IMR-90 (cell line): ENCODE measurements at regions not wholly inside any gene's neighbourhood (a gene's known extent, or its start where the extent isn't known, plus 50 kb on each side); places are given as distances from the start of the nearest gene placed in this dataset.
"Not testable (repeated sequence)": the region's sequence is repeated elsewhere in the genome, so short reads cannot be mapped to it uniquely, and the experiment has no call there.

Experiments
- ATAC-seq: fragments of 200-7000 bp; cut with Tn5 transposase; 2 replicates; pipeline ENCODE4 v1.9.1; 2020; ENCODE audit warnings: low read depth, mild to moderate bottlenecking, moderate library complexity
- BruUV-seq: library from RNA; stranded (reverse); fragments of 400-500 nt; replicated peaks from 2 replicates; lab custom pipeline; 2021; lab: Mats Ljungman, UMichigan
- CTCF ChIA-PET: fragments of 300-600 bp; formaldehyde crosslinking; extraction: SDS; loops from one replicate; lab custom pipeline; 2021; ENCODE audit warnings: antibody characterized with exemption; lab: Yijun Ruan, JAX
- POLR2A ChIA-PET: fragments of 300-600 bp; sonication (Branson Sonifier 250); formaldehyde crosslinking; loops from one replicate; lab custom pipeline; 2022; ENCODE audit warnings: antibody characterized with exemption; ENCODE audit not compliant: unreplicated experiment; lab: Charles Lee
- DNase-seq: peaks from one replicate; pipeline ENCODE4 v3.0.0; 2013
- H2AFZ ChIP-seq: replicated peaks from 2 replicates; pipeline ENCODE3; 2013; ENCODE audit warnings: low read length, mild to moderate bottlenecking; ENCODE audit not compliant: poor library complexity
- H2AK5ac ChIP-seq: 2 replicates; pipeline ENCODE4 v1.6.1; 2013; ENCODE audit warnings: low read depth, low read length, inconsistent platforms
- H2AK9ac ChIP-seq: replicated peaks from 2 replicates; pipeline ENCODE3; 2013; ENCODE audit warnings: mild to moderate bottlenecking, low read depth, low read length, moderate library complexity; ENCODE audit not compliant: poor library complexity
- H2BK120ac ChIP-seq: 2 replicates; pipeline ENCODE4 v1.6.1; 2013; ENCODE audit warnings: low read depth, low read length, inconsistent platforms
- H2BK15ac ChIP-seq: 3 replicates; pipeline ENCODE4 v1.6.1; 2013; ENCODE audit warnings: low read depth, low read length, inconsistent platforms
- H2BK20ac ChIP-seq: 2 replicates; pipeline ENCODE4 v1.6.1; 2013; ENCODE audit warnings: low read depth, mild to moderate bottlenecking, inconsistent platforms, low read length, moderate library complexity
- H2BK5ac ChIP-seq: 2 replicates; pipeline ENCODE4 v1.6.1; 2013; ENCODE audit warnings: mild to moderate bottlenecking, low read depth, low read length, inconsistent platforms; ENCODE audit not compliant: poor library complexity, severe bottlenecking
- H3K14ac ChIP-seq: replicated peaks from 2 replicates; pipeline ENCODE4 v1.6.1; 2013; ENCODE audit warnings: low read depth, low read length, inconsistent platforms
- H3K18ac ChIP-seq: 2 replicates; pipeline ENCODE4 v1.6.1; 2013; ENCODE audit warnings: low read depth, low read length, control low read depth
- H3K23ac ChIP-seq: 2 replicates; pipeline ENCODE4 v1.6.1; 2013; ENCODE audit warnings: low read depth, low read length, inconsistent platforms
- H3K27ac ChIP-seq: 2 replicates; pipeline ENCODE4 v1.5.1; 2013; ENCODE audit warnings: mild to moderate bottlenecking, control low read depth, low read length; ENCODE audit not compliant: insufficient read depth
- H3K27me3 ChIP-seq: 2 replicates; pipeline ENCODE4 v1.6.1; 2013; ENCODE audit warnings: low read length; ENCODE audit not compliant: control insufficient read depth, insufficient read depth
- H3K36me3 ChIP-seq: 2 replicates; pipeline ENCODE4 v1.6.1; 2013; ENCODE audit warnings: low read length, mixed read lengths; ENCODE audit not compliant: control insufficient read depth, insufficient read depth
- H3K4ac ChIP-seq: 2 replicates; pipeline ENCODE4 v1.6.1; 2013; ENCODE audit warnings: low read depth, low read length, inconsistent platforms
- H3K4me1 ChIP-seq: 2 replicates; pipeline ENCODE4 v1.6.1; 2013; ENCODE audit warnings: low read length, mixed read lengths; ENCODE audit not compliant: control insufficient read depth, insufficient read depth
- H3K4me2 ChIP-seq: 2 replicates; pipeline ENCODE4 v1.6.1; 2013; ENCODE audit warnings: low read depth, mild to moderate bottlenecking, control low read depth, low read length, moderate library complexity
- H3K4me3 ChIP-seq: 2 replicates; pipeline ENCODE4 v1.5.1; 2013; ENCODE audit warnings: low read depth, mild to moderate bottlenecking, control low read depth, low read length, moderate library complexity; ENCODE audit not compliant: insufficient read depth
- H3K56ac ChIP-seq: 2 replicates; pipeline ENCODE4 v1.6.1; 2013; ENCODE audit warnings: low read length, inconsistent platforms; ENCODE audit not compliant: insufficient read depth; ENCODE audit errors: extremely low read depth
- H3K79me1 ChIP-seq, 2 experiments: 2 replicates each; pipeline ENCODE4 v1.6.1; 2013; ENCODE audit warnings: low read length in 2 of 2, inconsistent platforms in 1 of 2, low read depth in 1 of 2
- H3K9ac ChIP-seq: 2 replicates; pipeline ENCODE4 v1.6.1; 2013; ENCODE audit warnings: low read depth, low read length, control low read depth
- H3K9me1 ChIP-seq: 2 replicates; pipeline ENCODE4 v1.6.1; 2013; ENCODE audit warnings: low read length, inconsistent platforms; ENCODE audit not compliant: insufficient read depth
- H3K9me3 ChIP-seq: 2 replicates; pipeline ENCODE4 v1.6.1; 2013; ENCODE audit warnings: low read length; ENCODE audit not compliant: control insufficient read depth, insufficient read depth
- H4K20me1 ChIP-seq: 2 replicates; pipeline ENCODE4 v1.6.1; 2013; ENCODE audit warnings: low read length, inconsistent platforms; ENCODE audit not compliant: insufficient read depth
- H4K5ac ChIP-seq: 2 replicates; pipeline ENCODE4 v1.6.1; 2013; ENCODE audit warnings: mild to moderate bottlenecking, low read depth, low read length, control low read depth
- H4K8ac ChIP-seq, 2 experiments: 2 replicates each; pipeline ENCODE4 v1.6.1; 2013; ENCODE audit warnings: low read depth in 2 of 2, low read length in 2 of 2, control low read depth in 1 of 2, inconsistent platforms in 1 of 2
- H4K91ac ChIP-seq: 2 replicates; pipeline ENCODE4 v1.6.1; 2013; ENCODE audit warnings: low read depth, low read length, inconsistent platforms; ENCODE audit not compliant: insufficient read depth
- WGBS, 2 experiments: methylation state at CpG; one replicate each; pipeline versions ENCODE4 v1.1.5 to v1.1.7; 2013; ENCODE audit warnings: missing lambda C conversion rate in 2 of 2; ENCODE audit not compliant: insufficient read length in 1 of 2; ENCODE audit errors: extremely low coverage in 2 of 2; 5-methylcytosine and 5-hydroxymethylcytosine counted together
- dilution Hi-C: fragments of 300-500 bp; cut with HindIII; formaldehyde crosslinking; loops from one replicate; pipeline ENCODE4 v1.14.3; 2018; ENCODE audit warnings: low sequenced_read_pairs; ENCODE audit not compliant: unreplicated experiment
- in situ Hi-C: fragments of 300-500 bp; cut with MboI; formaldehyde crosslinking; loops from 3 replicates; pipeline ENCODE4 v1.14.3; 2019; ENCODE audit warnings: low sequenced_read_pairs, inconsistent platforms, mixed read lengths
- intact Hi-C: fragments of 100-400 bp; cut with micrococcal nuclease; formaldehyde crosslinking; loops from 2 replicates; pipeline ENCODE4 v1.10.0; 2022

DNA sequence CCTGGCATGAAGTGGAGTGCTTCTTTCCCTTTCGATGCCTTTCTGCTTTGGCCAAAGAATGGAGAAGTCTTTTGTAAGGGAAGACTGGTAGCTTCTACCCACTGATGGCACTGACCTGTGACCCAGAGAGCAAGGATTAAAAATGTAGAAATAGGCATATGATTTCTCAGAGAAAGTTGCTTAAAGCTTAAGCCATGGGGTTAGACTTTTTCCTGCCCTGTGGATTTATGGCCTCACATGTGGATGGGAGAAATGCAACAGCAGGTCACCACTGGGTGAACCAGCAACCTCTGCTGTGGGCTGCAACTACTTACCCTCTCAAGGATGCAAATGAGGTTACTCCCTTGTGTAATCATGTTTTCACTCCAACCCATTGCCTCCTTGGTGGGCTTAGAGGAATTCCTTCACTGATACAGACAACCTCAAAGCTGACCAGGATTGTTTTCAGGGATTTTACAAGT, 86.7 kb upstream of the CDC42EP3 start:
- H2AK9ac ChIP-seq, H3K27me3 ChIP-seq, CTCF ChIA-PET, H4K5ac ChIP-seq, H3K36me3 ChIP-seq, H3K27ac ChIP-seq, H2BK20ac ChIP-seq, POLR2A ChIA-PET, H3K56ac ChIP-seq, BruUV-seq, in situ Hi-C loops, intact Hi-C loops, ATAC-seq, H3K14ac ChIP-seq, H2BK15ac ChIP-seq, H3K9me3 ChIP-seq, H3K79me1 ChIP-seq, H3K23ac ChIP-seq, H4K8ac ChIP-seq, H3K4me2 ChIP-seq, H3K4me3 ChIP-seq, H2BK120ac ChIP-seq, H3K4me1 ChIP-seq, H2AFZ ChIP-seq, H3K9ac ChIP-seq, H4K91ac ChIP-seq, H4K20me1 ChIP-seq, H3K18ac ChIP-seq, H3K4ac ChIP-seq, dilution Hi-C loops, DNase-seq, H2BK5ac ChIP-seq, H3K9me1 ChIP-seq: not testable (repeated sequence)
- 0 out of 2 replicates have a peak overlapping the region, but pooled peaks have one; percentile 1 for H2AK5ac ChIP-seq
- WGBS, 2 experiments = 83% methylated on average over 1 of the region's 1 CpG; no CpG with 5 or more reads in 1 of the 2 experiments

GRCh38 chr2:37759989-37760388, 88.5 kb upstream of the CDC42EP3 start:
- H4K8ac ChIP-seq, H3K36me3 ChIP-seq, H4K20me1 ChIP-seq, H2BK15ac ChIP-seq, intact Hi-C loops, H3K9ac ChIP-seq, H3K4me2 ChIP-seq, H2AFZ ChIP-seq, H4K5ac ChIP-seq, H2BK120ac ChIP-seq, H3K4me3 ChIP-seq, H3K14ac ChIP-seq, H3K27me3 ChIP-seq, H2AK5ac ChIP-seq, H3K56ac ChIP-seq, H3K4me1 ChIP-seq, H3K4ac ChIP-seq, H3K27ac ChIP-seq, H3K18ac ChIP-seq, H3K9me3 ChIP-seq, H3K9me1 ChIP-seq, H2BK20ac ChIP-seq, H3K23ac ChIP-seq, in situ Hi-C loops, dilution Hi-C loops, H4K91ac ChIP-seq, H2AK9ac ChIP-seq, BruUV-seq, H3K79me1 ChIP-seq, DNase-seq, ATAC-seq, H2BK5ac ChIP-seq: not testable (repeated sequence)
- no CpG with 5 or more reads among the region's 1 CpG for WGBS, 2 experiments
- CTCF ChIA-PET = interaction anchor here (0.9 kb wide), 1 partner anchor 17 kb away, joined by 3 read pairs; no protein-coding TSS in a partner anchor
- POLR2A ChIA-PET = interaction anchor here (0.6 kb wide), 1 partner anchor 23 kb away, joined by 4 read pairs; no protein-coding TSS in a partner anchor
